GM19372 (cell line): ENCODE measurements at regions not wholly inside any gene's neighbourhood (a gene's known extent, or its start where the extent isn't known, plus 50 kb on each side); places are given as distances from the start of the nearest gene placed in this dataset.
A peak's percentile ranks its signal among the peaks of the same experiment; 100 is the strongest.

Source experiments
- ATAC-seq: cut with Tn5 transposase; IDR thresholded peaks from one replicate; pipeline ENCODE4 v1.9.1; 2021; ENCODE audit warnings: mild to moderate bottlenecking, low read depth, moderate library complexity; ENCODE audit not compliant: unreplicated experiment

DNA sequence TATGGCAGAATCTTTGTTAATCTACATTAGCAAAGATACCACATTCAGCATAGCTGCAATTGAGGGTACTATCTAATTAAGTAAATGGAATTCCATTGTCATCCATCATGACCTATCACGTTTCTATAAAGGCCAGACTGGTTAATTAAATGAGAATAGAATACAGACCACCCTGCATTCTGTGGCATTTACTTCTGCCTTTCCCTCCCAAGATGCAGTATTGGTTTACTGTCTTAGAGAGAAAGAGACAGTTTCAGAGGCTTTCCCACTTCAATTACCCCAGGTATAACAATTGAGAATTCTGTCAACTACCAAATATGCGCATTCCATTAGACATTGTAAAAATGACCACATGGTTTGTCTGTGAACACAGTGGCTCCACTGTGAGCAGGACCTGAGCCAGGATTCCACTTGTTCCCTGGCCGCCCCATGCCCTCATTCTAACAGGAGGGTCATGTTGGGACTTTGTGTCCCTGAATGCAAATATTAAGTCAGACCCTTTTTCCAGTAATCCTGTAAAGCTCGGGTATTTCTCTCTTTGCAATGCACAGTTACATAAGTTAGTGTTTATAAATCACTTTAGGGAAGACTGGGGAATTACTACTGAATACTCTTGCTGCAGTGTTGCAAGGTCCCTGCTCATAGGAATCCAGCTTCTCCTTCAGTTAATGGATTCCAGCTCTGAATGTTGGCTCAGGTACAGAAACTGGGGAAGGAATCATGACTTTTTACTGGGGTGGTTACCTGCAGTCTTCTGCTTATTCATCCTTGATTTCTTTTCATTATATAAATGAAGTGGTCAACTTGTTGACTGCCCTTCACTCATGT lies 261.0 kb downstream of the PDGFC start:
- ATAC-seq = no peak

DNA sequence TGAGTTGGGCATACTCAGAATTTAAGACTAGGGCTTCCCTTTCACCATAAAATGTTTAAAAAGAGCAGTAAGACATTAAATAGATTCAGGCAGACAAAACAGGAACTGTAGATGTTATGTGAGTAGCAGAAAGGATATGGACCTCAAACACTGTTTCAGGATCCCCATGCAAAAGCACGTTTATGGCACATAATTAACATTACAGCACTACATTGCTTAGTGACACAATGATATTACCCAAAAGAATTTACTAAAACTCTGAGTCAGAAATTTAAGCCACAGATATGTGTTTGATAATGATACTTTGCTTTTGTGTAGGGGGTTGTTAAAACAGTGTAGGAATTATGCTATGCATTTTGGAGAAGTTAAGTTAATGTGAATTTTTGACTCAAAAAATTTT lies 266.3 kb downstream of the PDGFC start:
- ATAC-seq = no peak

DNA sequence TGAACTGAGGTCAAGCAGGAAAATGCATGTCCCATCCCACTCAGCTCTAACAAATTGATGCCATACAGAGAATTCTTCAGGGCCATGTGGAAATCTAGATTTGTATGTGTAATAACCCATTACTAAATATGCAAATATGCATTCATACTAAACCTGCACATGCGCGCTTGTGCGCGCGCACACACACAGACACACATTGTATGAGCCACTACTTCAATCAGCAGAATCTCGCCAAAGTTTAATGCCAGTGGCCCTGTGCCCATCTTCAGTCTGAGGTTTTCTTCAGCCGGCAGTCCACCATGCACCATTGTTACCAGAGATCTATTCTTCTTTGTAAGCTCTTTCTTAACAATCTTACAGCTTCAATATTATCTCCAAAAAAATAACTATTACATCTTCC lies 276.4 kb downstream of the PDGFC start:
- no peak for ATAC-seq

DNA sequence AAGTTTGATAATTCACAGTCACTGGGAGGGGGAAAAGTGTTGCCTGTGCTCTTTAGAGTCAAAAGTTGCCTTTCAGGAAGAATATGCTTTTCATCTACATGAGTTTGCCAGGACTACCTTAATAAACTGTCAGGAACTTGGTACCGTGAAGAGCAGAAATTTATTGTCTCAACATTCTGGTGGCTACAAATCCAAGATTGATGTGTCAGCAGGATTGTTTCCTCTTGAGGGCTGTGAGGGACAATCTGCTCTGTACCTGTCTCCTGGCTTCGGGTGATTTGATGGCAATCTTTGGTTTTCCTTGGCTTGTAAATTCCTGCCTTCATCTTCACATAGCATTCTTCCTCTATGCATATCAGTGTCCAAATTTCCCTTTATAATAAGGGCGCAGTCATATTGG lies 277.2 kb downstream of the PDGFC start:
- ATAC-seq = no peak

DNA sequence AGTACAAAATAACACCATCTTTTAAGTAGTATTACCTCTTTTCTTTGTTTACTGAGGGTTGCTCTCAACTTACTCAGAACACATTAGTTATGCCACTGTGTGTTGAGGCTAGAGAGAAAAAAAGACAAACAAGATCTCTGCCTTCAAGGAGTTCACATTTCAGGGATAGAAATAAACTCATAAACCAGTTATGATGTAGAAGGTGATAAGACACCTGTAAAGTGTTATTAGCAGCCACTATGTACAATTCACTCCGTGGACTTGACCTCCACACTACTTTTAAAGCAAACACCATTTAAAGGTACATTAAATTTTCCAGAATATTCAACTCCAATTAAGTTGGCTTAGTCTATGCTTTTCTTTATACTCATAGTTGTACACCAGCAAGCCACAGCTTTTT lies 278.0 kb downstream of the PDGFC start:
- ATAC-seq = no peak

DNA sequence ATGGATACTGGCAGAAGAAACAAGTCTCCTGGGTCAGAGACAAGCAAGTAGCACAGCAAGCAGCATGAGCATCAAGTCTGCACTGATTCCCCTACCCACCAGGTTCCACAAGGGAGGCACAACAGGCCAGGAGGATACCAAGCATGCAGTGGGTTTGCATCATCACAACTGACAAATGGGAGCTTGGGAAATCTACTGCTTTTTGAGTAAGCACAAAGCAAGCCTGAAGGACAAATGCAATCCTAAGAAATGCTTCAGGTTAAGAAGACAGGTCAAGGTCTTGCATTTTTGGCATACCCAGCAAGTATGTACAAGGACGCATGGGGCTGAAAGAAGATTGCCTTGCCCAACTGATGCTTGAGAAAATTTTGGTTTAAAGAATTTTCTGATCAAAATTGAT lies 279.6 kb downstream of the PDGFC start:
- ATAC-seq = no peak

DNA sequence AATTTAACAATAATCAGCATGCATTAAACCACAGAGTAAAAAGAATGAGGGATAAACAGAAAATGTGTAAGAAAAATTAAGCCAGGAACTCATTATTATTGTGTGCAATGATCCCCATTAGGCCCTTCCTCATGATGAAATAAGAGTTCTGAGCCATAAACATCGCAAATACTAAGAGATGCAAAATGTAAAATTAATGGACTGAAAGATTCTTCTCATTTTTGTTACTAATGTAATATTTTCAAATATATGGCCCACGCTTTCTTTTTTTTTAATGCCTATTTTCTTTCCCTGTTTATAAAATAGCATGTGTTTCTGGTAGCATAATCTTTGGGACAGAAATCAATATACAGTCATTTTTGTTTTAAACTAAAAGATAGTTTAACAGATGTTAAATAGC lies 281.0 kb downstream of the PDGFC start:
- no peak for ATAC-seq

DNA sequence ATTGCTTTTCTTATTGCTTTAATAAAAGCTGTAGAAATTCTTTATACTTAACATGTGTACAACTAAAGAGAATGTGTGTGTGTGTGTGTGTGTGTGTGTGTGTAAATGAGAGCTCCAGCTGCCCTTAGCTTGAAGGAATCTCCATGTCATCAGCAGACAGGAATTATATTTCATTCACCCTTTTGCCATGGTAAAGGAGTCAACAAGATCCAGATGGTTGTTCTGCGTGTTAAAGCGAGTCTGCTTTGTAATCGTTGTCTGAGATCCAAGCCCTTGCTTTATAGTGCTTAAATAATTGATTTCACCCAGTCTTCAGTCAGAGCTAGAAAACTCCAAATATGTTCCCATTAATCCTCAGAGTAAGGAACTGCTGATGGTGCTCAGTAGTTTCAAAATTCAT lies 285.5 kb downstream of the PDGFC start:
- no peak for ATAC-seq

DNA sequence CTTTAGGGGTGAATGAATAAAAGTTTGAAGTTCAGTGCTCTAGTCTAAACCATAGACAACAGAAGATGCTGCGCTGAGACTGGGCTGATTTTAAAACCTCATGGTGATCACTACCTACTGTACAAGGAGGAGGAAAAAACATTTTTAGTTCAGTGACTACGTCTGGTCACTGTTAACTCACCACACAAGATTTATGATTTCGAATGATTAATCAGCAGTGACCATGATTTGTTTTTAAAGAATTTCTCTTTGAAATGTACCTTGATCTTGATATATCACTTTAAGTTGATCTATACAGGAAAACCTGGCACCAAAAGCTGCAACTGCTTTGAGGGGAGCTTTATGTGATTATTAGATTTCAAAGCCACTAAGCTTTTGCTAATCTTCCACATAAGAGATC lies 286.3 kb downstream of the PDGFC start:
- no peak for ATAC-seq

DNA sequence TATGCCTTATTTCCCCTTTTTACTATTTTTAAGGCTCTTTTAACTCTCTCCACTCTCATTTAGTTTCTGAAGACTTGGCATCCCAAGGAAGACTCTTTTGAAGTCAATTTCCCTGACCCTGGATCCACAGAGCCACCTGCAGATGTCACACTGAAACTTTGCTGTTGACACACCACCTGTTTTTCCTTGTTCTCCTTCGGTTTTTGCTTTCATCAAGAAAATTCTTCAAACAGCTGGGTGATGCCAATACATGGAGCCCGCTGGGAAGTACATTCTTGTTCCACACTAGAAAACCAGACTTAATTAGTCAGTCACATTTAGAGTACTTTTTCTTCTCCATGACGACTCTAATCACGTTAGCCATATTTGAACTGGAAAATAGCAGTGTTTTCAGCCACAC lies 293.9 kb downstream of the PDGFC start:
- ATAC-seq = no peak

DNA sequence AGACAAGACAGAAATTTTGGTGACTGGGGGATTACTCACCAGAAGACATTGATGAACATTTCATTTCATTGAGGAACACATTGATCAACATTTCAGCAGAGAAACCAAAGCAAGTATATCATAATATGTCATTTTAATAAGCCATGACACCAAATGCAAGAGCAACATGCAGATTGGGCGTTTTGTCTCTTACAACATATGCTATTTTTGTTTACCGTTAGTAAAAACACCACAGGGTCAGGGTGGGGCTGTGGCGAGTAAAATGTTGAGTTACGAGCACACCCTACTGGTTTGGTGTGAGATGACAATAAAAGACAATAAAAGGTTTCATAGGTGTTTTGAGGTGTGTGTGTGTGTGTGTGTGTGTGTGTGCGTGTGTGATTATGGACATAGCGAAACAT lies 294.5 kb downstream of the PDGFC start:
- ATAC-seq = peak; percentile 71

DNA sequence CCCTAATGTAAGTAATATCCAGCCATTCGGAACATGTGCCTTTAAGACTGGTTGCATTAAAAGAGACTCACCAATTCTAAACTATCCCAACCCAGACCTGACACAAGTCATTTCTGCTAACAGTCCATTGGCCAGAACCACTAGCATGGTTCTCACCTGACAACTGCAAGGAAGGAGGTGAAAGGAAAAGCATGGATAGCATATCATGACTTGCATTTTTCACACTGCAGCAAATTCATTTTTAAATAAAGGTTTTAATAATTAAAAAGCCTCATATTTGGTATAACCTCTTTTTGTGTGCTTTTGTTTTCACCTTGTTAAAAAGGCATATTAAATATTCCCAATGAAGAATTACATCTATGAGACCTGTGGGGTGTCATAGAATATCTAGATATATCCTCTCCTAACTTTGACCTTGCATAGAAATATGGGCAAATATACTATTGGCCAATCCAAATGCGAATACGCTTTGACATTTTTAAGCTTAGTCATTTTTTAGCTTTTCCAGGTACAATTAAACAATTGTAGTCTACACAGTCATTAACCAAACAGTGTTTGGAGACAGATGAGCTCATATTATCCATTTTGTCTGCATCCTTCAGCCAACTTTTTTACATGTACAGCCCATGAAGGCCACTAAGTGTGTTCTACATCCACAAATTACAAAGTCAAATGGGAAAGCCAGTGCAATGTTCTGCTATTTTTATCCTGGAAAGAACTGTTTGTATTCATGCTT lies 295.3 kb downstream of the PDGFC start:
- no peak for ATAC-seq

DNA sequence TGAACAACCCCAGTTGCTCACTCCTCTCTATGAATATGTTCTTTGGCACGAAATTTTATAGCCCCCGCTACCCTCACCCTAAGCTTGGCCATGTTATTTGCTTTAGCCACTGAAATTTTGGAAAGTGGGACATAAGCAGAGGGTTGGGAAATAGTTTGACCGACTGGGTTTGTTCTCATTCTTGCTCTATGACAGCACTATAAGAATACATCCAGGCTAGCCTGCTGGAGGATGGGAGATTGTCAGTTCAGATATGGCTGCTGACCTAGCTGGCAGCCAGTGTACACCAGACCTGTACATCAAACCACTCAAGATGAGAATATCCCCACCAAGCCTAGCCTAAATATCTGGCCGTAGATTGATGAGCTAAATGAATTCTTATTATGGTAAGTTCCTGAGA lies 298.1 kb downstream of the PDGFC start:
- ATAC-seq = no peak

DNA sequence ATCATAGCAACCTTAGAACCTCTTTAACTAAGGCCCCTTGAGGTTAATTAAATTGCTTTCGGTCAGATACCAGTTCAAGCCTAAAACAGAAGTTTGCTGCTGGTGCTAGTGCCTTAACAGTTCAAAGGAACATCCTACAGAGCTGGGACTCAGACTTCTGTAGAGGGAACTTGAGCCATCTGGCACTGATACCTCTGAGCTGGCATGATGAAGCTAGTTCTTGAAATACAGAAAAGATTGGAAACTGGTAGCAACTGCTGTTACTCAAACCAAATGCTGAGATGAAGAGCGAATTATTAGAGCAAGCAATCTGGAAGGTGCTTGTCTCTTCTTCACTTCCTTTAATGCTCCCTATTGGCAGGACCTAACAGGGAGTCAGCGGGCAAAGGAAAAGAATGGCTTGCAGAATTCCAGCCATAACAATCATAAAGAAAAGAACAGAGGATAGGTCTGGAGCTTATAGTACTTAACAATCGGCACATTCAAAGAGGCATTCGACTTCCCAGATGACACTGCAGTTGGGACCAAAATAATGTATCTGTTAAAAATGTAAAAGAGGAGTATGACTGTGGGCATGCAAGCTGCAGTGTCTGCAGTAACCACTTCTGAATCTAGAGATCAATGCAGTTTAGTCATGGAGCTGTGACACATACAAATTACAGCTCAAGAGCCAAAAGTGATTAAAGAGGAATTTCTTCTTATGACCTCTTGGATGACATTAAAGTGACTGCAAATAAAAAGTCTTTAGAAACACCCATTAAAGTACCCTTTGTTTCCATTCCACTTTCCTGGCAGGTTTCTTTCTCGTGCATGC lies 298.9 kb downstream of the PDGFC start:
- no peak for ATAC-seq

DNA sequence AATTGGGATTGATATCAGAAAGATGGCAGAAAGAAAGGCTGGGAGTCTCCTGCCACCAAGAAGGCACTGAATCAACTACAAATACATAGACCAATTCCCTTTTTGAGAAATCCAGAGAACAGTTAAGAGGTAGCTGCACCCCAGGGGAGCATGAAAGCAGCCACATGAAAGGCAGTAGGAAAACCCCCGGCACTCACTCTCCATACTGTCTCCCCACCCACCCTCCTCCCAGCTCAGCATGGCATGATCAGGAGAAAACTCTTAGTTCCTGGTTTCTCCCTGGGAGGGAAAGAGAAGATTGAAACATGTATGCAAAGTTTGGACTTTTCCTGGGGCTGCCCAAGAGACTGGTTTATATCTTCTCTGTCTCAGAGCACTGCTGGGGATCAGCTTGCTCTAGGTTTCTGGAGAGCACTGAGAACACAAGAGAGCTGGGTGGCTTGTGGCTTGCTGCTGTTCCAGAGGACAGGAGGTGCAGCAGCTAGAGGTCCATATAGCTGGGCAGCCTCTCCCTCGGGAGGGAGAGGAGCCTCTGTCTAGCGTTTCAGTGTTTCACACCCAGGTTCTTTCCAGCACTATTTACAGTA lies 305.7 kb downstream of the PDGFC start:
- ATAC-seq = no peak

DNA sequence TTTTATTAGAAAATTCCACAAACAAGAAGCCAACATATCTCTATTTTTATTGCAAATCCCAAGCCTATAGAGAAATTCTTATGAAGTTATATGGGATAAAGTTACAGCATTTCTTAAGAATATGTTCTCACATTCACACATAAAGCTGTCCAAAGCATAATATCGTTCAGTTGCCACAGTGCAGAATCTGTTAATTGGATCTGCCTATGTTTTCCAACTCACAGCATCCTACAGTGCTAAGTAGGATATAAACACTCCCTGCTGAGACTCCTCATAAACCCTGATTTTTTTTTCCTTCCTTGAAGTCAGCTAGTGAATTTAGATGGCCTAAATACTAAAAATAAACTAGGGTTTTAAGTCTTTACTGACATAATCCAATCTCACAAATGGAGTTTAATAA lies 307.9 kb downstream of the PDGFC start:
- ATAC-seq = no peak

DNA sequence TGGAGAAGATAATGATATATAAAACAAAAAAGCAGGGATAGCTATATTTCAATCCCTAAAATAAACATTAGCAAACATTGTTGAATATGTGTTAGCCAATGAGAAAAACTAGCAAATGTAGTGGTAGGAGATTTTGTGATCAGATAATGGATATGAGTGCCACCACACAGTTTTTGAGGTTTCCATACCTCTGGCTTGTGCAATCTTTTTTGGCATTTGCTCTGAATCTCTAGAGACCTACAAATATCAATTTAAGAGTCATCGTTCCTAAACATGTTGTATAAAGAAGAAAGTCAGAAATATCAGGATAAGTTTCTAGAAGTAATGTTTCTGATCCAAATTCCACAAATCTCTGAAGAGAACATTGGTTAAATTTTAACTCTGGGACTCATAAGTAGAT lies 308.7 kb downstream of the PDGFC start:
- no peak for ATAC-seq

DNA sequence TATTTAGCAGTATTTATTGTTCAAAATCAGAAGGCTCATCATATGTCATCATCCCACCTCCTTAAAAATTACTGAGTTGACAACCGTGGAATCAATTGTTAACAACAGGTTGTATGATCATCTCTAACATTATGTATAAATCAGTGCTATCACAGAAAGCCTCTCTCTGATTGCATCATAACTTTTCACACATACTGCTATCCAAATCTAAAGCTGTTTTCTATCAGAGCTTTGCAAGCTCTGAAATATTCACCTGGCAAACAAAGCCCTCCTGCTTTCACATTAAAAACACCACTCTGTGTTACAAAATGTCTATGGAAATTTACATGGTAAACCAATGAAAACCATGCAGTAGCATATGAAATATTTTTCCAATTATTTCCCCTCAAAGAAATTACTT lies 310.0 kb downstream of the PDGFC start:
- no peak for ATAC-seq

DNA sequence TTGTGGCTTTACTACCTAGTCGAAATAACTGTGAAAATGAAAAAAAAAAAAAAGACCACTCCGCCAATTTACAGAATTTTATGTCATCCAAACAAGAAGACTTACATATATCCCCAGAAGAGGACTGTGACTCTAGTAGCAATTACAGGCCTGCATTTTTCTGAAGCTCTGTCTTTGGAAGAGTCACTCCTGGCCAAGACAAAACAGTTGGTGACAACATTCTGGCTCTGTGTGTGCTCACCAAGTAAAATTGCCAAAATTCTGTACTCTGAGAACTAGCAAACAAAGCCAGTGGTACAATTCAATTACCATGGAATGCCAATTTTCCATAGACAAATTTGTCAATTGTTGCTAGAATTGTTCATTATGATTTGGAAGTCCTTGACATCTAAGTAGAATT lies 311.1 kb downstream of the PDGFC start:
- no peak for ATAC-seq

DNA sequence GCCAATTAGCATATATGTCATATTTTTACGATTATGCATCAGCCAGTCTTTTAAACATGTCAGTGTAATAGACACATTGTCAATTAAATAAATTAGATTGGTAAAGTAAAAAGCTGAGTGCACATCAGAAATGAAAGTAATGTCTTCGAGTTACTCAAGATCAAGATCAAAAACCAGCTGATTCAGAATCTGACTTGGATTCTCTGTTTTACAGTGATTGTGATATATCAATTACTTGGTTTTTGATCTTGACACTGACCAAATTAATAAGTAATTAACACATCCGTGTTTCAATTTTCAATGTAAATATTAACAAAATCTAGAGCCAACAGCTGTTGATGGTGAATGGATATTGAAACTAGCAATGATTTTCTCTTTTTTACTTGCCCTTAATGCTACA lies 311.6 kb downstream of the PDGFC start:
- ATAC-seq = no peak

DNA sequence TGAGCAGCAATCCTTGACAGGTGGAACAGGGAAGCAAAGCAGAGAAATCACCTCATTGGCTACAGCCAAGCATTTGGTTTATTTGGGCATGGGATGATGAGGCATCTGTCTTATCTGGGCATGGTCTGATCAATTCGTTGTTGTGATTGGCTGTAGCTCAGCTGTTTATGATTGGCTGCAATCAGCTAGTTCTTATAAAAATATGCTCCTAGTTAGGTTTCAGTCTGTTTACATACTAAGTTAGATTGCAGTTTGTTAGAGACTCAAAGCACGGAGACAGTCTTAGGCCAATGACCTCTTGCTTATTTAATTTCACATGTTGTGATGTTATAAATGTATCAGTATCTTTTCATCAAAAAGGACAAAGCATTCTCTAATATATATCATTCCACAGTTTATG lies 312.0 kb downstream of the PDGFC start:
- no peak for ATAC-seq
